Peyer's patch (tissue), 4 donors: ENCODE measurements at regions not wholly inside any gene's neighbourhood (a gene's known extent, or its start where the extent isn't known, plus 50 kb on each side); places are given as distances from the start of the nearest gene placed in this dataset.

Experiments
- DNase-seq, 3 donors: peaks; one replicate each; pipeline ENCODE4 v3.0.0-alpha.2; 2017 to 2019
- H3K27ac ChIP-seq, 4 donors: fragments of 200-600 bp; sonication (generic); one replicate each; pipeline ENCODE4 v1.5.1; 2016 to 2019
- H3K27me3 ChIP-seq, 2 donors: fragments of 200-600 bp; sonication (generic); one replicate each; pipeline ENCODE4 v1.5.1; 2019
- H3K36me3 ChIP-seq, 3 donors: fragments of 200-600 bp; sonication (generic); one replicate each; pipeline ENCODE4 v1.5.1; 2016 to 2019
- H3K4me1 ChIP-seq, 4 donors: fragments of 200-600 bp; sonication (generic); one replicate each; pipeline ENCODE4 v1.5.1; 2016 to 2019
- H3K4me3 ChIP-seq, 4 donors: fragments of 200-600 bp; sonication (generic); 1 replicate in 3 of 4; 2 replicates in 1 of 4; pipeline ENCODE4 v1.5.1; 2016 to 2019; ENCODE audit warnings: mild to moderate bottlenecking in 1 of 4
- H3K9me3 ChIP-seq, 4 donors: fragments of 200-600 bp; sonication (generic); one replicate each; pipeline ENCODE4 v1.5.1; 2016 to 2019; ENCODE audit warnings: mild to moderate bottlenecking in 1 of 4
- POLR2A ChIP-seq, 2 donors: fragments of 450-650 bp; IDR thresholded peaks; one replicate each; pipeline ENCODE4 v1.5.1; 2017; ENCODE audit warnings: antibody characterized with exemption in 2 of 2, mild to moderate bottlenecking in 2 of 2, moderate library complexity in 2 of 2
- TF ChIP-seq, protein P1 (sequence below), 6 experiments: fragments of 450-650 bp in 4 of 6; fragments of 200-600 bp in 2 of 6; sonication (generic) in 1 of 6; IDR thresholded peaks; one replicate each; pipeline ENCODE4 v1.5.1; 2017 to 2019; ENCODE audit warnings: antibody characterized with exemption in 6 of 6, mild to moderate bottlenecking in 3 of 6, moderate library complexity in 1 of 6

- Histone ChIP-seq H3K27ac (no peak overlapping the region), H3K4me3 (no peak overlapping the region), H3K4me1 (no peaks in the 10 kb centered on the region), H3K36me3 (no peaks in the 10 kb centered on the region), H3K9me3 (no peaks in the 10 kb centered on the region), H3K27me3 (no peaks in the 10 kb centered on the region)
- TF ChIP-seq POLR2A (IDR thresholded peaks at IDR 0.05): no peak
- TF ChIP-seq, protein P1, sequence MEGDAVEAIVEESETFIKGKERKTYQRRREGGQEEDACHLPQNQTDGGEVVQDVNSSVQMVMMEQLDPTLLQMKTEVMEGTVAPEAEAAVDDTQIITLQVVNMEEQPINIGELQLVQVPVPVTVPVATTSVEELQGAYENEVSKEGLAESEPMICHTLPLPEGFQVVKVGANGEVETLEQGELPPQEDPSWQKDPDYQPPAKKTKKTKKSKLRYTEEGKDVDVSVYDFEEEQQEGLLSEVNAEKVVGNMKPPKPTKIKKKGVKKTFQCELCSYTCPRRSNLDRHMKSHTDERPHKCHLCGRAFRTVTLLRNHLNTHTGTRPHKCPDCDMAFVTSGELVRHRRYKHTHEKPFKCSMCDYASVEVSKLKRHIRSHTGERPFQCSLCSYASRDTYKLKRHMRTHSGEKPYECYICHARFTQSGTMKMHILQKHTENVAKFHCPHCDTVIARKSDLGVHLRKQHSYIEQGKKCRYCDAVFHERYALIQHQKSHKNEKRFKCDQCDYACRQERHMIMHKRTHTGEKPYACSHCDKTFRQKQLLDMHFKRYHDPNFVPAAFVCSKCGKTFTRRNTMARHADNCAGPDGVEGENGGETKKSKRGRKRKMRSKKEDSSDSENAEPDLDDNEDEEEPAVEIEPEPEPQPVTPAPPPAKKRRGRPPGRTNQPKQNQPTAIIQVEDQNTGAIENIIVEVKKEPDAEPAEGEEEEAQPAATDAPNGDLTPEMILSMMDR (IDR thresholded peaks at IDR 0.05): no peak
- no peak for DNase-seq
Observed at GRCh38 chrY:16627122-16627521, 1252.9 kb downstream of the CDY2B start.

DNA sequence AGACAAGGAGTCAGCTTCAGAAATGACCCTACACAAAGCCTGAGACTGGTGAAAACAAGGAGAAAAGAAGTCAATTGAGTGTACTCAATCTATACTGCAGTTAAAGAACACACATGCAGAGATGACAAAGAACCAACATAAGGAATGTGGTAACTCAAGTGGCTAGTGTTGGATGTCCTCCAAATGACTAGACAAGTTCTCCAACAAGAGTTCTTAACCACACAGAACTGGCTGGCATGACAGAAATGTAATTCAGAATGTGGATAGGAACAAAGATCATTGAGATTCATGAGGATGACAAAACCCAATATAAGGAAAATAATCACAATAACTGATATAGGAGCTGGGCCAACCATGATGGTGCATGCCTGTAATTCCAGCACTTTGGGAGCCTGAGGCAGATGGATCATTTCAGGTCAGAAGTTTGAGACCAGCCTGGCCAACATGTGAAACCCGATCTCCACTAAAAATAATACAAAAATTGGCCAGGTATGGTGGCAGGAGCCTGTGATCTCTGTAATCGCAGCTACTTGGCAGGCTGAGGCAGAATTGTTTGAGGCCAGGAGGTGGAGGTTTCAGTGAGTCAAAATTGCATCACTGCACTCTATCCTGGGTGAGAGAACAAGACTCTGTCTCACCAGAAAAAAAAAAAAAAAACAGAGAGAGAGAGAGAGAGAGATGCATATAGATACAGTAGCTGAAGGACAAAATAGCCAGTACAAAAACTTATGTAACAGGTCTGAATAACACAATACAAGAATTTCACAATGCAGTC lies 1263.6 kb downstream of the CDY2B start:
- Histone ChIP-seq H3K4me1 (no peaks in the 10 kb centered on the region), H3K9me3 (no peaks in the 10 kb centered on the region), H3K4me3 (no peak overlapping the region), H3K27ac (no peak overlapping the region), H3K36me3 (no peaks in the 10 kb centered on the region), H3K27me3 (no peaks in the 10 kb centered on the region)
- TF ChIP-seq, protein P1 (IDR thresholded peaks at IDR 0.05): no peak
- DNase-seq: no peak

DNA sequence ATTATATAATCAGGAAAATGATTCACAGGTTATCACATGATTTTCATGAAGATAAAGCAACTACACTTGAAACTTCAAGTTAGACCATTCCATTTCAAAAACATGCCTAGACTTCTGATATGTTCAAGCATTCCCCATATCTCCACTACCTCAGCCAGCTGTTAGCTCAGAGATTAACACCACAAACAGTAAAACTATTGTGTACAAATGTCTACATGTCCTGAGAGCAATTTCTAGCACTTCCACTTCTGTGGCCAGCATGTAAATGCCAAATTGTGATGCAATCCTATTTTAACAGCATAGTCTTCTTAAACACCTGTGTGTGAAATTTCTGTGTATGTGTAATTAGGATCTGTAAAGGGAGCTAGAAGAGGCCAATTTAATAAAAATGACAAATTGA lies 1271.3 kb downstream of the CDY2B start:
- no peaks in the 10 kb centered on the region for H3K4me1 ChIP-seq
- no peak for TF ChIP-seq POLR2A (IDR thresholded peaks at IDR 0.05)
- TF ChIP-seq, protein P1 (IDR thresholded peaks at IDR 0.05): no peak
- no peak for DNase-seq
- no peaks in the 10 kb centered on the region for H3K9me3 ChIP-seq
- H3K4me3 ChIP-seq: no peak overlapping the region
- H3K27me3 ChIP-seq: no peaks in the 10 kb centered on the region
- H3K36me3 ChIP-seq: no peaks in the 10 kb centered on the region
- no peak overlapping the region for H3K27ac ChIP-seq

GRCh38 chrY:16602146-16602545 lies 1277.9 kb downstream of the CDY2B start:
- Histone ChIP-seq H3K4me3 (no peak overlapping the region), H3K4me1 (no peaks in the 10 kb centered on the region), H3K36me3 (no peaks in the 10 kb centered on the region), H3K27ac (no peak overlapping the region), H3K9me3 (no peaks in the 10 kb centered on the region), H3K27me3 (no peaks in the 10 kb centered on the region)
- no peak for DNase-seq
- TF ChIP-seq, protein P1 (IDR thresholded peaks at IDR 0.05): no peak
- TF ChIP-seq POLR2A (IDR thresholded peaks at IDR 0.05): no peak

- Histone ChIP-seq H3K36me3 (no peaks in the 10 kb centered on the region), H3K27me3 (no peaks in the 10 kb centered on the region), H3K4me3 (no peak overlapping the region), H3K27ac (no peak overlapping the region), H3K9me3 (no peaks in the 10 kb centered on the region), H3K4me1 (no peaks in the 10 kb centered on the region)
- no peak for DNase-seq
- no peak for TF ChIP-seq POLR2A (IDR thresholded peaks at IDR 0.05)
- TF ChIP-seq, protein P1 (IDR thresholded peaks at IDR 0.05): no peak
Observed at GRCh38 chrY:16601626-16602025, 1278.4 kb downstream of the CDY2B start.
